BLaER1 treated with 17β-estradiol and CSF1 and Interleukin-3, amounts not matched to agents 10 nM and 100 nM (cell line): ENCODE measurements at regions not wholly inside any gene's neighbourhood (a gene's known extent, or its start where the extent isn't known, plus 50 kb on each side); places are given as distances from the start of the nearest gene placed in this dataset.
A peak's percentile ranks its signal among the peaks of the same experiment; 100 is the strongest.

Experiments used
- H3K27ac ChIP-seq, 11 experiments: shearing (Covaris generic); formaldehyde crosslinking; 2 replicates each; pipeline ENCODE4 v1.8.1; 2022
- H3K27me3 ChIP-seq, 11 experiments: shearing (Covaris generic); formaldehyde crosslinking; 2 replicates each; pipeline ENCODE4 v1.8.1; 2022
- H3K36me3 ChIP-seq, 11 experiments: shearing (Covaris generic); formaldehyde crosslinking; 2 replicates each; pipeline ENCODE4 v1.8.1; 2022
- H3K4me1 ChIP-seq, 10 experiments: shearing (Covaris generic); formaldehyde crosslinking; 2 replicates each; pipeline ENCODE4 v1.8.1; 2022
- H3K4me2 ChIP-seq, 11 experiments: shearing (Covaris generic); formaldehyde crosslinking; 2 replicates each; pipeline ENCODE4 v1.8.1; 2022
- H3K4me3 ChIP-seq, 10 experiments: shearing (Covaris generic); formaldehyde crosslinking; 2 replicates each; pipeline ENCODE4 v1.8.1; 2022
- H3K9ac ChIP-seq, 11 experiments: shearing (Covaris generic); formaldehyde crosslinking; 2 replicates each; pipeline ENCODE4 v1.8.1; 2022
- H3K9me3 ChIP-seq, 11 experiments: shearing (Covaris generic); formaldehyde crosslinking; replicated peaks in 1 of 11; 2 replicates each; pipeline ENCODE4 v1.8.1; 2022
- H4K20me1 ChIP-seq, 11 experiments: shearing (Covaris generic); formaldehyde crosslinking; 2 replicates each; pipeline ENCODE4 v1.8.1; 2022
- Cebpa-rat ChIP-seq, 11 experiments: shearing (Covaris generic); IDR thresholded peaks; 2 replicates each; pipeline ENCODE4 v1.8.1; 2022

- H3K4me3 ChIP-seq = no peak overlapping the region
- H4K20me1 ChIP-seq = no peaks in the 10 kb centered on the region
- TF ChIP-seq Cebpa-rat (IDR thresholded peaks at IDR 0.05) = no peak
- no peak overlapping the region for H3K27ac ChIP-seq
- no peak overlapping the region for H3K9ac ChIP-seq
- H3K9me3 ChIP-seq = no peaks in the 10 kb centered on the region
- no peak overlapping the region for H3K4me2 ChIP-seq
- no peaks in the 10 kb centered on the region for H3K27me3 ChIP-seq
- peaks cover 0 to 11% (median 6%) of the 10 kb centered on the region in 10 experiments; a peak in 7 of 20 replicates for H3K4me1 ChIP-seq
- H3K36me3 ChIP-seq = no peaks in the 10 kb centered on the region
Measured at GRCh38 chr10:21092683-21093524, 195.8 kb upstream of the NEBL start.

GRCh38 chr10:21090609-21091082, 193.5 kb upstream of the NEBL start:
- no peak for TF ChIP-seq Cebpa-rat (IDR thresholded peaks at IDR 0.05)
- H3K27me3 ChIP-seq = no peaks in the 10 kb centered on the region
- H3K4me2 ChIP-seq = 0 out of 22 replicates have a peak overlapping the region, but pooled peaks of 2 of the 11 experiments have one; percentile 7 to 14

GRCh38 chr10:21087476-21087875, 190.4 kb upstream of the NEBL start:
- Histone ChIP-seq H3K9ac (no peak overlapping the region), H4K20me1 (no peaks in the 10 kb centered on the region), H3K4me1 (peaks cover 0 to 32% (median 26%) of the 10 kb centered on the region in 10 experiments; a peak in 15 of 20 replicates), H3K4me3 (no peak overlapping the region), H3K27ac (no peak overlapping the region), H3K27me3 (no peaks in the 10 kb centered on the region), H3K9me3 (no peaks in the 10 kb centered on the region), H3K36me3 (no peaks in the 10 kb centered on the region), H3K4me2 (no peak overlapping the region)
- no peak for TF ChIP-seq Cebpa-rat (IDR thresholded peaks at IDR 0.05)

More at GRCh38 chr10:21090609-21091082, 193.5 kb upstream of the NEBL start:
- Histone ChIP-seq H3K36me3 (no peaks in the 10 kb centered on the region), H3K9ac (no peak overlapping the region), H3K27ac (no peak overlapping the region), H3K4me3 (no peak overlapping the region), H3K4me1 (peaks cover 0 to 11% (median 6%) of the 10 kb centered on the region in 10 experiments; a peak in 7 of 20 replicates), H4K20me1 (no peaks in the 10 kb centered on the region), H3K9me3 (no peaks in the 10 kb centered on the region)

- Histone ChIP-seq H3K27me3 (no peaks in the 10 kb centered on the region), H3K27ac (no peak overlapping the region), H3K4me1 (peaks cover 0 to 31% (median 24%) of the 10 kb centered on the region in 10 experiments; a peak in 15 of 20 replicates), H3K4me2 (peak overlapping the region in 9 of 11 experiments; percentile 1 to 54 (median 41); a peak in 17 of 22 replicates), H3K9me3 (no peaks in the 10 kb centered on the region), H3K36me3 (no peaks in the 10 kb centered on the region), H3K9ac (no peak overlapping the region), H3K4me3 (no peak overlapping the region), H4K20me1 (no peaks in the 10 kb centered on the region)
- no peak for TF ChIP-seq Cebpa-rat (IDR thresholded peaks at IDR 0.05)
Measured at GRCh38 chr10:21084700-21085099, 187.6 kb upstream of the NEBL start.

- H4K20me1 ChIP-seq = no peaks in the 10 kb centered on the region
- H3K4me3 ChIP-seq = no peak overlapping the region
- H3K27ac ChIP-seq = no peak overlapping the region
- H3K4me1 ChIP-seq = peaks cover 0 to 27% (median 20%) of the 10 kb centered on the region in 10 experiments; a peak in 15 of 20 replicates
- no peak overlapping the region for H3K9ac ChIP-seq
- H3K36me3 ChIP-seq = no peaks in the 10 kb centered on the region
- H3K27me3 ChIP-seq = no peaks in the 10 kb centered on the region
- H3K4me2 ChIP-seq = peak overlapping the region in 7 of 11 experiments; percentile 21 to 54 (median 41); a peak in 12 of 22 replicates
- H3K9me3 ChIP-seq = no peaks in the 10 kb centered on the region
- no peak for TF ChIP-seq Cebpa-rat (IDR thresholded peaks at IDR 0.05)
Measured at GRCh38 chr10:21083861-21084260, 186.8 kb upstream of the NEBL start.

- Histone ChIP-seq H3K9me3 (no peaks in the 10 kb centered on the region), H3K4me3 (no peak overlapping the region), H3K4me2 (no peak overlapping the region), H3K36me3 (no peaks in the 10 kb centered on the region), H3K4me1 (peaks cover 0 to 24% (median 19%) of the 10 kb centered on the region in 10 experiments; a peak in 15 of 20 replicates), H3K27me3 (no peaks in the 10 kb centered on the region), H3K9ac (no peak overlapping the region), H3K27ac (no peak overlapping the region), H4K20me1 (no peaks in the 10 kb centered on the region)
- TF ChIP-seq Cebpa-rat (IDR thresholded peaks at IDR 0.05) = no peak
Measured at GRCh38 chr10:21082206-21082605, 185.1 kb upstream of the NEBL start.

- Histone ChIP-seq H3K27ac (no peak overlapping the region), H4K20me1 (no peaks in the 10 kb centered on the region), H3K9me3 (no peaks in the 10 kb centered on the region), H3K27me3 (no peaks in the 10 kb centered on the region), H3K36me3 (no peaks in the 10 kb centered on the region), H3K4me2 (no peak overlapping the region), H3K4me3 (no peak overlapping the region), H3K4me1 (peaks cover 0 to 21% (median 18%) of the 10 kb centered on the region in 10 experiments; a peak in 15 of 20 replicates), H3K9ac (no peak overlapping the region)
- TF ChIP-seq Cebpa-rat (IDR thresholded peaks at IDR 0.05) = no peak
Measured at GRCh38 chr10:21080261-21080660, 183.2 kb upstream of the NEBL start.

GRCh38 chr10:21079330-21079658, 182.2 kb upstream of the NEBL start:
- no peak overlapping the region for H3K9ac ChIP-seq
- no peaks in the 10 kb centered on the region for H4K20me1 ChIP-seq

GRCh38 chr10:21078410-21079329, 181.6 kb upstream of the NEBL start:
- H3K9me3 ChIP-seq = no peaks in the 10 kb centered on the region
- no peaks in the 10 kb centered on the region for H4K20me1 ChIP-seq
- no peak overlapping the region for H3K4me2 ChIP-seq
- H3K36me3 ChIP-seq = no peaks in the 10 kb centered on the region
- no peak overlapping the region for H3K9ac ChIP-seq
- H3K27me3 ChIP-seq = no peaks in the 10 kb centered on the region
- peaks cover 0 to 5% (median 2%) of the 10 kb centered on the region in 10 experiments; a peak in 9 of 20 replicates for H3K4me1 ChIP-seq
- no peak overlapping the region for H3K27ac ChIP-seq
- H3K4me3 ChIP-seq = no peak overlapping the region
- no peak for TF ChIP-seq Cebpa-rat (IDR thresholded peaks at IDR 0.05)

More at GRCh38 chr10:21079330-21079658, 182.2 kb upstream of the NEBL start:
- Histone ChIP-seq H3K9me3 (no peaks in the 10 kb centered on the region), H3K27me3 (no peaks in the 10 kb centered on the region), H3K27ac (no peak overlapping the region), H3K36me3 (no peaks in the 10 kb centered on the region), H3K4me1 (peaks cover 0 to 12% (median 8%) of the 10 kb centered on the region in 10 experiments; a peak in 13 of 20 replicates), H3K4me2 (no peak overlapping the region), H3K4me3 (no peak overlapping the region)
- no peak for TF ChIP-seq Cebpa-rat (IDR thresholded peaks at IDR 0.05)
